NCI-H2196 treated with DMSO at 0.1 percent for 48 hours (cell line): ENCODE measurements at regions not wholly inside any gene's neighbourhood (a gene's known extent, or its start where the extent isn't known, plus 50 kb on each side); places are given as distances from the start of the nearest gene placed in this dataset.

Experiments used
- DNase-seq: peaks from one replicate; lab custom pipeline; 2025; ENCODE audit not compliant: unreplicated experiment; lab: John Stamatoyannopoulos, UW

- no peak for DNase-seq
These were observed 194.5 kb downstream of the PSAT1 start for GRCh38 chr9:78491402-78491801.

- no peak for DNase-seq
These were observed 196.3 kb downstream of the PSAT1 start for GRCh38 chr9:78493166-78493742.

- no peak for DNase-seq
These were observed 205.6 kb downstream of the PSAT1 start for GRCh38 chr9:78502566-78502965.

GRCh38 chr9:78505546-78505945 lies 208.6 kb downstream of the PSAT1 start:
- DNase-seq: no peak

- no peak for DNase-seq
These were observed 210.1 kb downstream of the PSAT1 start for GRCh38 chr9:78507037-78507436.

- no peak for DNase-seq
These were observed 213.1 kb downstream of the PSAT1 start for GRCh38 chr9:78510035-78510434.

- no peak for DNase-seq
These were observed 218.2 kb downstream of the PSAT1 start for GRCh38 chr9:78515108-78515507.

GRCh38 chr9:78519786-78520185 lies 222.9 kb downstream of the PSAT1 start:
- no peak for DNase-seq

GRCh38 chr9:78521680-78522079 lies 224.8 kb downstream of the PSAT1 start:
- DNase-seq: no peak

GRCh38 chr9:78525986-78526560 lies 229.1 kb downstream of the PSAT1 start:
- no peak for DNase-seq

- DNase-seq: no peak
These were observed 236.6 kb downstream of the PSAT1 start for GRCh38 chr9:78533500-78533899.

- no peak for DNase-seq
These were observed 242.3 kb downstream of the PSAT1 start for GRCh38 chr9:78539188-78539587.

GRCh38 chr9:78539904-78540303 lies 243.0 kb downstream of the PSAT1 start:
- DNase-seq: peak; percentile 66

GRCh38 chr9:78541868-78542443 lies 245.0 kb downstream of the PSAT1 start:
- no peak for DNase-seq

GRCh38 chr9:78542491-78543181 lies 245.7 kb downstream of the PSAT1 start:
- DNase-seq: no peak

- no peak for DNase-seq
These were observed 246.4 kb downstream of the PSAT1 start for GRCh38 chr9:78543353-78543752.

- DNase-seq: no peak
These were observed 247.3 kb downstream of the PSAT1 start for GRCh38 chr9:78544230-78544629.

- no peak for DNase-seq
These were observed 250.9 kb downstream of the PSAT1 start for GRCh38 chr9:78547831-78548230.

GRCh38 chr9:78548670-78549069 lies 251.7 kb downstream of the PSAT1 start:
- DNase-seq: no peak

- DNase-seq: no peak
These were observed 252.8 kb downstream of the PSAT1 start for GRCh38 chr9:78549711-78550110.

- no peak for DNase-seq
These were observed 255.9 kb downstream of the PSAT1 start for GRCh38 chr9:78552802-78553201.

- DNase-seq: no peak
These were observed 260.6 kb downstream of the PSAT1 start for GRCh38 chr9:78557540-78557939.
